ENCODE measurements at regions not wholly inside any gene's neighbourhood (a gene's known extent, or its start where the extent isn't known, plus 50 kb on each side); places are given as distances from the start of the nearest gene placed in this dataset.
"Not testable (repeated sequence)": the region's sequence is repeated elsewhere in the genome, so short reads cannot be mapped to it uniquely, and the experiment has no call there.

DNA sequence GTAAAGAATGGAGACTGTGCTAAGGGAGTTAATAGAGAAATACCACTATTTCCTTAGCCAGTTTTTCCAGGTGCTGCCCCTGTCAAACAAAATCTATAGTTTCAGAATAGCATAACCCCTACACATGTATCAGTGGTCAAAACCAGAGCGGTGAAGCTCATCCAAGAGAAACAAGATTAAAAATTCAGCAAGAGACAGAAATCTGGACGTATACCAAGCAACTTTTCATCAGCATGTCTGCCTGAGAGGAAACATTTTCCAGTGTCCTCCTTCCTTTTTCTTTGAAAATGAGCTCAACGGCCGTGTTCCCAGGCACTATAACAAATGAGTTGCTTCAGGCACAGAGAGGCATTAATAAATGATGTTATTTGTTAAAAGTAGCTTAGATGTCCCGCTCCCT is 416.5 kb downstream of the BCKDHB start:
- peaks cover 2% of the 10 kb centered on the region for H3K9me3 Mint-ChIP-seq (ENCODE audit: low read depth)
- peaks cover 17% of the 10 kb centered on the region for H3K4me1 Mint-ChIP-seq (ENCODE audit: low read depth)
- H3K27ac Mint-ChIP-seq = no peak overlapping the region
- H3K36me3 Mint-ChIP-seq (ENCODE audit: insufficient read depth) = no peaks in the 10 kb centered on the region
- no peaks in the 10 kb centered on the region for H3K27me3 Mint-ChIP-seq
- no peak for DNase-seq (ENCODE audit: low spot score, unreplicated experiment)
- TF ChIP-seq, protein P1, sequence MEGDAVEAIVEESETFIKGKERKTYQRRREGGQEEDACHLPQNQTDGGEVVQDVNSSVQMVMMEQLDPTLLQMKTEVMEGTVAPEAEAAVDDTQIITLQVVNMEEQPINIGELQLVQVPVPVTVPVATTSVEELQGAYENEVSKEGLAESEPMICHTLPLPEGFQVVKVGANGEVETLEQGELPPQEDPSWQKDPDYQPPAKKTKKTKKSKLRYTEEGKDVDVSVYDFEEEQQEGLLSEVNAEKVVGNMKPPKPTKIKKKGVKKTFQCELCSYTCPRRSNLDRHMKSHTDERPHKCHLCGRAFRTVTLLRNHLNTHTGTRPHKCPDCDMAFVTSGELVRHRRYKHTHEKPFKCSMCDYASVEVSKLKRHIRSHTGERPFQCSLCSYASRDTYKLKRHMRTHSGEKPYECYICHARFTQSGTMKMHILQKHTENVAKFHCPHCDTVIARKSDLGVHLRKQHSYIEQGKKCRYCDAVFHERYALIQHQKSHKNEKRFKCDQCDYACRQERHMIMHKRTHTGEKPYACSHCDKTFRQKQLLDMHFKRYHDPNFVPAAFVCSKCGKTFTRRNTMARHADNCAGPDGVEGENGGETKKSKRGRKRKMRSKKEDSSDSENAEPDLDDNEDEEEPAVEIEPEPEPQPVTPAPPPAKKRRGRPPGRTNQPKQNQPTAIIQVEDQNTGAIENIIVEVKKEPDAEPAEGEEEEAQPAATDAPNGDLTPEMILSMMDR (IDR thresholded peaks at IDR 0.05; ENCODE audit: unreplicated experiment) = no peak
- H3K4me3 Mint-ChIP-seq (ENCODE audit: low read depth) = no peak overlapping the region

DNA sequence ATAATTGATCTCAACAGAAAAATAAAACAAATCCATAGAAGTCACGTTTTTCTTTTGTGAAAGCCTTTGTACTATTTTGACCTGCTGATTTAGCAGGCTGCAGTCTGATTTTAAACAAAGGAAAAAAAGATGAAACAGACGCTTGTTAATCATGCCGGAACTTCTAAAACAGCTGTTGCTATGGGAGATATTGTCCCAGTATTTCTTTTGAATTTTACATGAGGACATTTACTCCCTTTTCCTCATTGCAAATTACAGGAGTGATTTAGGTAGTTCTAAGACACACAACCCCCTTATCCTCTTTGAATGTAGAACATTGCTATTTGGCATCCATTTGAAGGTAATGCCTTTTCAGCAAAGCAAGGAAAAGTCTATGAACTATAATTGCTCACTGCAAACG is 416.1 kb downstream of the BCKDHB start:
- H3K36me3 Mint-ChIP-seq (ENCODE audit: insufficient read depth) = no peaks in the 10 kb centered on the region
- TF ChIP-seq, protein P1 (IDR thresholded peaks at IDR 0.05; ENCODE audit: unreplicated experiment) = no peak
- peaks cover 13% of the 10 kb centered on the region for H3K4me1 Mint-ChIP-seq (ENCODE audit: low read depth)
- no peak overlapping the region for H3K4me3 Mint-ChIP-seq (ENCODE audit: low read depth)
- H3K9me3 Mint-ChIP-seq (ENCODE audit: low read depth) = peaks cover 2% of the 10 kb centered on the region
- DNase-seq (ENCODE audit: low spot score, unreplicated experiment) = no peak
- H3K27me3 Mint-ChIP-seq = no peaks in the 10 kb centered on the region
- no peak overlapping the region for H3K27ac Mint-ChIP-seq

DNA sequence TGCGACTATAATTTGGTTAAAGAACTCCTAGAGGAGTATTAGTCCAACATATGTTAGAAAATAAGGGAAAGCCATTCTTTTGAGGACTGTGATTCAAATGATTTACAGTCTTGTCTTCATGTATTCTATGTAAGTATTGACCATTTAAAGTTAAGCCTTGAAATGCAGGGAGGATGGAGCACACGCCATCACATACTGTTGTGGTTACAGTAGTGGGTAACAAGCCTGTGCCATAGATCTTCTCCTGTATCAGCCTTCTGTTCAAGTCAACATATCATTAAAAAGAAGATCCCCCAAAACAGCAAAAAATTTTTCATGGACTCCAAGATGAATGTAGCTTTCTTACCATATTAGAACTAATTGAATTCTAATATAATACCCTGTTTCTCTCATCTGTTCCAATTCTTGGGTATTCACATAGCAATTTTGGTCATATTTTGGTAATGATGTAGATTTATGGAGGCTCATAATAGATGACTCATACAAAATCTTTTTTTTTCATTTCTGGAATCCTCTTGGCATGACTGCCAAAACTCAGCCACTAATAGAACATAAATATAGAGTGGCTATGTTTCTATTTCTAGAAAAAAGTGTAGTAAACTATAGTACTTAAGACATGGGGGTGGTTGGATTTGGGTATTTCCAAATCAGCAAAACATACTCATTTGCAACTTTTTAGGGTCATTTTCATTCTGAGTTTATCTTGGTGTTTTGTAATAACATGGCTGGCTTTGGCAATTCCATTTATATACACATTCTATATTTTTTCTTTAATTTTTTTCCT is 413.5 kb downstream of the BCKDHB start:
- Mint-ChIP-seq H3K9me3 (ENCODE audit: low read depth) (no peaks in the 10 kb centered on the region), H3K4me3 (ENCODE audit: low read depth) (no peak overlapping the region), H3K27ac (no peak overlapping the region), H3K27me3 (no peaks in the 10 kb centered on the region), H3K36me3 (ENCODE audit: insufficient read depth) (no peaks in the 10 kb centered on the region), H3K4me1 (ENCODE audit: low read depth) (peaks cover 7% of the 10 kb centered on the region)
- TF ChIP-seq, protein P1 (IDR thresholded peaks at IDR 0.05; ENCODE audit: unreplicated experiment) = no peak
- no peak for DNase-seq (ENCODE audit: low spot score, unreplicated experiment)

DNA sequence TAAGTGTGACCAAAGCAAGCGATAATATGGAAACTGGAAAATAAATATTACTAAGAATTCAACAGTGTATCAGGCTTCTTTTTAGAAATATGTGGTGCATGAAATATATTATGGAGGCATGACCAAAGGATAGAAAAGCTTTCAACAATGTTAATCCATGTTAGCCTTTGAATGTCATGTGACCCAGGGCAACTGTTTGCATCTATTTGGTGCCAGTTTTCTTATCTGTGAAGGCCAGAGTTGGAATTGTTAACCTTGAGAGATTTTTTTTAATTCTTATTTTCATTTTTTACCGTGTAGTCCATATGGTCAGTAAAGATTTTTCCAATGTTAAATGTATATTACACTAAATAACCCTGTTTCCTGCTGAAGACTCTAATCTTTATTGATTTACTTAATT is 411.1 kb downstream of the BCKDHB start:
- Mint-ChIP-seq H3K9me3 (ENCODE audit: low read depth) (peaks cover 2% of the 10 kb centered on the region), H3K27ac (no peak overlapping the region), H3K4me1 (ENCODE audit: low read depth) (peaks cover 5% of the 10 kb centered on the region), H3K36me3 (ENCODE audit: insufficient read depth) (no peaks in the 10 kb centered on the region), H3K4me3 (ENCODE audit: low read depth) (no peak overlapping the region), H3K27me3 (peaks cover 3% of the 10 kb centered on the region)
- DNase-seq (ENCODE audit: low spot score, unreplicated experiment) = no peak
- TF ChIP-seq, protein P1 (IDR thresholded peaks at IDR 0.05; ENCODE audit: unreplicated experiment) = no peak

DNA sequence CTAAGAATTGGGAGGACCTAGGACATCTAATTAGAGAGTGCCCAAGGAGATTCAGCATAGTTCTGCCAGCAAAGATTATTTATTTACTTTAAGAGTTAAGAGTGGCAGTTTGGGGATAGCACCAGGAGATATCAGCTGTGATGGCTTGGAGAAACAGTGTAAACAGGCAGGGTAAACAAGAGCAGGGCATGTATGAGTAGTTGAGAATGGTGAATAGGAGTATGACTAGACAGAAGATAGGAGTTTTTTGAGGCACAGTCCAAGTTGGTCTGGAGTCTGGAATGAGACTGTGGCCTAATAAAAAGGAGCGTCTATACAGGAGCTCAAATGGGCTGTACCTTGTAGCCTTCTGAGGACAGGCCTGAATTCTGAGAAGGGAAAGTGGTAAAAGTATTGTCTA is 404.1 kb downstream of the BCKDHB start:
- not testable (repeated sequence) for H3K9me3 Mint-ChIP-seq (ENCODE audit: low read depth); H3K27me3 Mint-ChIP-seq; DNase-seq (ENCODE audit: low spot score, unreplicated experiment); H3K4me1 Mint-ChIP-seq (ENCODE audit: low read depth); H3K4me3 Mint-ChIP-seq (ENCODE audit: low read depth); H3K27ac Mint-ChIP-seq; H3K36me3 Mint-ChIP-seq (ENCODE audit: insufficient read depth)
